NCI-H2029 (cell line): ENCODE measurements at regions not wholly inside any gene's neighbourhood (a gene's known extent, or its start where the extent isn't known, plus 50 kb on each side); places are given as distances from the start of the nearest gene placed in this dataset.
"Not testable (repeated sequence)": the region's sequence is repeated elsewhere in the genome, so short reads cannot be mapped to it uniquely, and the experiment has no call there.

ENCODE experiments used
- DNase-seq: peaks from one replicate; lab custom pipeline; 2025; lab: John Stamatoyannopoulos, UW

DNA sequence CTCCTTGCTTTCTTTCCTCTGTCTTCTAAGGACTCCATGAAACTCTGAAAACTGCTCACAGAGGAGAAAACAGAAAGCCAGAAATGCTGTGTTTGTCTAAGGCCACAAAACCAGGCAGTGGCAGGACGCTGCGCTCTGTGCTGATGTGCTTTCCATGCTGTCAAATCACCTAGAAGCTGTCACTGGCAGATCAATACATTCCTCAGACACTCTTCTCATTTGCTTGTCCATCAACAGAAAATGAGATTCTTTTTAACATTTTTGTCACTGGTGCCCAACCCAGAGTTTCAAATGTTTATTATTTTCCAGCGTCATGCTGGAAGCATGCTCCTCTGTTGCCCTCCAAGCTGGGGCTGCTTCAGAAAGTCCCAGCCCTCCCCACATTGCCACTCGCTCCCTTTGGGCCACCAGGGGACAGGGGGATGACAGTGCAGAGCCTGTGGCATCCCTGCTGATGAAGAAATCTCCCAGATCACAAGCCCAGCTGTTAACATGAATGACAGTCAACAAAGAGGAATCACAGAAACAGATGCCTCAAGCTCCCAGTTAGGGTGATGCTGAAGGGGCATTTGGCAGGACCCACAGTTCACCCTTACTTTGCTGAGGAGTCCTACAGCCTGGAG lies 117.5 kb upstream of the MEIS1 start:
- no peak for DNase-seq

DNA sequence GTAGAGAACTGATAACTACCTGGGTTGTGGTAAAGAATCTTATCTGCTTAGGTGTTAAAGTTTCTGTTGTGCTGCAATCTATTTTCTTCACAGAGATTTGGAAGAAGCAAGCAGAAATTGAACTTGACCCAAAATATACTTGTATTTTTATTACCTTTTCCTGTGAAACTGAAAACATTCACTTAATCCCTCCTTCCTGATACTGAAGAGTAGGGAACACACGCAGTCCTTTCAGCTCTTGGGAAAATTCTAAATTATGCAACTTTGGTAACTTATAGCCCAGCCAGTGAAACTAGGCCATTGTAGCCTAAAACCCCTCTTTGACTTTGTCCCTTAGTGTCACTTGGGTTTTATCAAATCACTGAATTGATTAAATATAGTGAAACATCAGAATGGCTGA lies 128.4 kb upstream of the MEIS1 start:
- DNase-seq: no peak

DNA sequence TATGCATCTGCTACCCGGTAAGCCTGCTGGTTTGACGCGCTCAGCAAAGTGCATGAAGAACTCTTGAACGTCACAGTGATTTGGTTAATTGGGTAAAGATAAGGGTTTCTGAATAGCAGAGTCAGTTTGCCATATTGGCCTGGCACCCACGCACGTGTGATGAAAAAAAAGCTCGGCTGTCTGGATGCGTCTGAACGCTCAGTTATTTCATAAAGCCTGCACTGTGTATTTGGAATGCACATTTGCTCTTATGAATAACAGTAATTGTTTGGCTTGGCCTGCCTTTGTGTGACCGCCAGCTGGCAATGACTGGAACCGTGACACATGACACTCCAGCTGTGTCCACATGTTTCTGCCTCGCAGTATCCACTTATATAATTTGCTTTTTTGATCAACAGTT lies 129.2 kb upstream of the MEIS1 start:
- peak; percentile 88 for DNase-seq

GRCh38 chr2:66303471-66303870 lies 131.5 kb upstream of the MEIS1 start:
- DNase-seq: no peak

DNA sequence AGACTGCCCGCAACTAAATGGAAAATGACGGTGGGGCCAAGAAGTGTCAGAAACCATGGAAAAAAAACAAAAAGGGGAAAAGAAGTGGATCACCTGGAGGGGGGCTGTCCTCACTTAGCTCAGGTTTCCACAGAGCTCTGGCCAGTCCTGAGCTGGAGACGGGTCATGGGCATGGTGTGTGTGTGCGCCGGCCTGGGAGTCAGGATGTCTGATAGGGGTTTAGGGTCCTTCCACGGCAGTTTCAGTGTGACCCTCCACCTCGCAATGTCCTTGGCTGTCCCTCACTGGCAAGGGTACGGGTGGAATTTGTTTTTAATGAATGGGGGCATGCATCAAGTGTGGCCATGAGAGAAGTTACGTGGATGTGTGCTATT lies 133.2 kb upstream of the MEIS1 start:
- no peak for DNase-seq

GRCh38 chr2:66301022-66301766 lies 133.7 kb upstream of the MEIS1 start:
- DNase-seq: peak; percentile 81

- no peak for DNase-seq
These were observed 151.1 kb upstream of the MEIS1 start for GRCh38 chr2:66283787-66284186.

- DNase-seq: no peak
These were observed 152.9 kb upstream of the MEIS1 start for GRCh38 chr2:66281980-66282379.

- no peak for DNase-seq
These were observed 155.9 kb upstream of the MEIS1 start for GRCh38 chr2:66279024-66279423.

DNA sequence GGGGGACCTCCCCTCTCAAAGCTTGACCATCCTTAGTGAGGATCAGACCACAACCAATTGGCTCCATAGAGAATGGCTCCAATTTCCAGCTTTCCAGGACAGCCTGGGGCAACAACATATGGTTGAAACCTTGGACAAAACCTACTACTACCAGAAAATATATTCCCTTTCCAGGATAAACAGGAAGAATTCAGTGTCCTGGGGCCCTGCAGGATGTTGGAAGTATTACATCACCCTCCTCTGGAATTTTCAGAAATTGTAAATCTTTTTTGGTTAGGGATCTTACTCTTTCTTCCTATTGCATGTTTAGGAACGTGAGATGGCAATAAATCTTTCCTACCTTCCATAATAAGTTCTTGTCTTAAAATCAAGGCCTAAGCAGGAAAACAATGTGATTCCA lies 158.9 kb upstream of the MEIS1 start:
- no peak for DNase-seq

DNA sequence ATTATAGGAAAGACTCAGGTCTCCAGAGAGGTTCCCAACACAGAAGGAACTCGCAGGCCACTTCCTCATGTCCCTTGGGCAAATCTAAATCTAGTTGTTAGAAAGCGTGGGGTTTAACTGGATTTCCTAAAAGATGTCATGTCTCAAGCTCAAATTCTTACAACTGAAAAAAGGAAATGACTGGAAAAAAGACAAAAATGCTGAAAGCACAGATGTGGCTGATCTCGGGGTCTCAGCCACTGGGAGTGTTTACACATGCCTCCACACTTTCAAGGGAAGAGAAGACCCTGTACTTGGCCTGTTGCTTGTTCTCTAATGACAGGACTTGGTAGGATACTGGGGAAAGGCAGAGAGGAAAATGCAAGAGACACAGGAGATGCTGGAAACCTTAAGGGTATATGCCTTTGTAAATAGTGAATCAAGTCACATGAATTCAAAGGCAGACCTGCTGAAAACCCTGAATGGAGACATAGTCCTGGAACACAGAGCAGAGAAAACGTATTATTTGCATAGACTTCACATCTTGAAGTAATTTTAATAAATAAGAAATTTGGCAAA lies 160.9 kb upstream of the MEIS1 start:
- no peak for DNase-seq

- no peak for DNase-seq
These were observed 162.2 kb upstream of the MEIS1 start for GRCh38 chr2:66272751-66273150.

- DNase-seq: no peak
These were observed 163.1 kb upstream of the MEIS1 start for GRCh38 chr2:66271777-66272176.

GRCh38 chr2:66270247-66270646 lies 164.7 kb upstream of the MEIS1 start:
- DNase-seq: no peak

DNA sequence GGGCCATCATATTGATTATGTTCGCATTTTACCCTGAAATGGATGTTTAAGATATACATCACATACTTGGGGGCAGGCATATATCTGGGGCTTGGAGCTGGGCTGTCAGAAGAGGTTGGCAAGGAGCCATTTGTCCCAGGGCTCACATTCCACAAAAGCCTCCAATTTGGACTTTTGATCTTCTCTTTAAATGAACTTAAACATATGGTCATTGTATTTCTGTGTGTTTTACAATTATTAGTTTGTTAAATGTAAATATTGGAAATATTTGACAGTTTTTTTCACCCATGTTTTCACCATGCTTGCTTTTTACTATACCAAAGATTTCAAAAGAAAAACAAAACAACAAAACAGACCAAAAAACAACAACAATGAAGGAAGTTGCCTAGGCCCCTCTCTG lies 165.8 kb upstream of the MEIS1 start:
- no peak for DNase-seq

GRCh38 chr2:66268756-66269155 lies 166.2 kb upstream of the MEIS1 start:
- DNase-seq: no peak

GRCh38 chr2:66264354-66264753 lies 170.6 kb upstream of the MEIS1 start:
- no peak for DNase-seq

DNA sequence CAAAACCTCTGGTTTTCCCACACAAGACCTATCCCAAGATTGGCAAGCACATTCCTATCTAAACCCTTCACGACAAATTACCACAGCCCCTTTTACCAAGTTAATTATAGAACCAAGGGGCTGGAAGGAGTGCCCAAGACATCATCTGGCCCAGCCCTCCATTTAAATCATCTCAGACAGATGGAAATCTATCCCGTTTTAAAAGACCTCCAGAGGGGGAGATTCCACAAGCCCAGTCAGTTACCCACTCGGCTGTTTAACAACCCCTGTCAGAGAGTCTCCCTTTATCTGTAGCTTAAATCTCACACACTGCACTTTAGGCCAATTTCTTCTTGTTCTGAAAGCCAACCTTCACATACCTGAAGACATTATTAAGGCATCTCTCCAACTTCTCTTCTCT lies 179.1 kb upstream of the MEIS1 start:
- DNase-seq: no peak

- no peak for DNase-seq
These were observed 179.8 kb upstream of the MEIS1 start for GRCh38 chr2:66255136-66255535.

- no peak for DNase-seq
These were observed 181.9 kb upstream of the MEIS1 start for GRCh38 chr2:66253066-66253465.

DNA sequence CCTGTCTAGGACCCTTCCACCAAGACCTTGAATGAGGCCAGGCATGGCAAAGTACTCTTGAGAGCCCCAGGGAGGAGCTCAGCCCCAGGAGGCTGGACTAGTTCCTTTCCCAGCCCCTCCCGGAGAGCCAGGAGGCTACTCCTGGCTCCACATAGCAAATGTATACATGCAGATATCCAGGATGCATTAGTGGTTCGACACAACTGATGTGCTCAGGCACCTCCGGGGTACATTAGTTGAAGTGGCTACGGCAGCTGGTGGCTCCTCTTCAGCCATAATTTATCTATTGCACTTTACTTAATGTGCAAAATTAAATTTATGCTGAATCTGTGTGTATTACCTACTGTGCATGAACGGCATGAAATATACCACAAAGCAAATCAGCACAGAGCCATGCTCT lies 182.8 kb upstream of the MEIS1 start:
- no peak for DNase-seq

DNA sequence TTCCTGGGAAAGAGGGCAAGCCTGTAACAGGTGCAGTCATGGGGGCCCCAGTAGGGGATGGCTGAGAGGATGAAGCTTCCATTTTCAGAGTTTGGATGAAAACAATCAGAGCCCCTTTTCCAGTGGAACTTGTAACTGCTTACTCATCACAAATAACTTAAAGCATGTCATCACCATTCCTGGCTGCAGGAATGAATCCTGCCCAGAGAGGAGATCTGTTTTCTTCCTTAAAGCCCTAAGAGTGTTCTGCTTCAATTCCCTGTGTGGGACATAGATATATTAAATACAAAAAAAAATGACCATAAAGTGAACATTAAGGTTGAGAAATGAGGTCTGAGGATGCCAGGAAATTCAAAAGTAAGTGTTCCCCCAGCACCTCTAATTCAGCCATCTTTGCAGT lies 183.4 kb upstream of the MEIS1 start:
- DNase-seq: no peak

- DNase-seq: not testable (repeated sequence)
These were observed 185.8 kb upstream of the MEIS1 start for GRCh38 chr2:66249089-66249488.

DNA sequence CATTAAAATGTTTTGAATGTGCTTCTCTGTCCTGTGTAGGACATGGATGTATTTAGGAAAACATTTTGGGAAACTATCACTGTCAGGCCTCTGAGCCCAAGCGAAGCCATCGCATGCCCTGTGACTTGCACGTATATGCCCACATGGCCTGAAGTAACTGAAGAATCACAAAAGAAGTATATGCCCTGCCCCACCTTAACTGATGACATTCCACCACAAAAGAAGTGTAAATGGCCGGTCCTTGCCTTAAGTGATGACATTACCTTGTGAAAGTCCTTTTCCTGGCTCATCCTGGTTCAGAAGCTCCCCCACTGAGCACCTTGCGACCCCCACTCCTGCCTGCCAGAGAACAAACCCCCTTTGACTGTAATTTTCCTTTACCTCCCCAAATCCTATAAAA lies 191.1 kb upstream of the MEIS1 start:
- DNase-seq: not testable (repeated sequence)
